ENCODE measurements at regions not wholly inside any gene's neighbourhood (a gene's known extent, or its start where the extent isn't known, plus 50 kb on each side); places are given as distances from the start of the nearest gene placed in this dataset.

- H3K4me1 Mint-ChIP-seq, result no peaks in the 10 kb centered on the region; the same call in 2 of the 3 replicates
- no peaks in the 10 kb centered on the region for H3K27me3 ChIP-seq (ENCODE audit: insufficient read depth)
- ATAC-seq (no peak), DNase-seq (ENCODE audit: low spot score) (no peak)
- no peak overlapping the region for H2AFZ ChIP-seq
- no peak overlapping the region for H3K27ac ChIP-seq (ENCODE audit: low read depth)
- no peak overlapping the region for H3K27ac Mint-ChIP-seq
- peaks cover 93% of the 10 kb centered on the region for H3K9me3 Mint-ChIP-seq
- no peak overlapping the region for H3K4me3 ChIP-seq
- no peak overlapping the region for H3K4me2 ChIP-seq
- no peaks in the 10 kb centered on the region for H3K79me2 ChIP-seq (replicated peaks; ENCODE audit: insufficient read depth)
- H4K20me1 ChIP-seq (replicated peaks; ENCODE audit: insufficient read depth), result no peaks in the 10 kb centered on the region
- H3F3A ChIP-seq (replicated peaks; ENCODE audit: low read depth), result no peaks in the 10 kb centered on the region
- no peaks in the 10 kb centered on the region for H3K27me3 Mint-ChIP-seq (ENCODE audit: insufficient read depth, low read depth, poor library complexity)
- no peaks in the 10 kb centered on the region for H3K36me3 ChIP-seq (ENCODE audit: insufficient read depth)
- no peaks in the 10 kb centered on the region for H3K9me2 ChIP-seq (ENCODE audit: insufficient read depth)
- H3K4me1 ChIP-seq (ENCODE audit: insufficient read depth), result no peaks in the 10 kb centered on the region
- TF ChIP-seq ZNF114 (CRISPR knock-in tag; IDR thresholded peaks at IDR 0.05) (no peak), POLR2AphosphoS5 (IDR thresholded peaks at IDR 0.05; ENCODE audit: low read depth) (no peak), CTCF (conservative IDR thresholded peaks at IDR 0.05; ENCODE audit: low read depth in 2 of 2) (no peak), EZH2phosphoT487 (IDR thresholded peaks at IDR 0.05; ENCODE audit: unreplicated experiment) (no peak), ZNF331 (CRISPR knock-in tag; IDR thresholded peaks at IDR 0.05; ENCODE audit: low read depth) (no peak)
- H3K4me3 Mint-ChIP-seq, result no peak overlapping the region
- H3K36me3 Mint-ChIP-seq (ENCODE audit: low read depth), result peaks cover 29% of the 10 kb centered on the region
Measured at GRCh38 chr10:130723704-130724103, 587.5 kb downstream of the GLRX3 start.

- Histone ChIP-seq H3K27me3 (ENCODE audit: insufficient read depth) (no peaks in the 10 kb centered on the region), H3K36me3 (ENCODE audit: insufficient read depth) (no peaks in the 10 kb centered on the region), H4K20me1 (replicated peaks; ENCODE audit: insufficient read depth) (no peaks in the 10 kb centered on the region), H3K4me3 (no peak overlapping the region), H2AFZ (no peak overlapping the region), H3K4me2 (no peak overlapping the region), H3F3A (replicated peaks; ENCODE audit: low read depth) (no peaks in the 10 kb centered on the region), H3K9me2 (ENCODE audit: insufficient read depth) (no peaks in the 10 kb centered on the region), H3K27ac (ENCODE audit: low read depth) (no peak overlapping the region), H3K79me2 (replicated peaks; ENCODE audit: insufficient read depth) (no peaks in the 10 kb centered on the region), H3K4me1 (ENCODE audit: insufficient read depth) (no peaks in the 10 kb centered on the region)
- ATAC-seq (no peak), DNase-seq (ENCODE audit: low spot score) (no peak)
- Mint-ChIP-seq H3K4me1 (no peaks in the 10 kb centered on the region; the same call in 2 of the 3 replicates), H3K27ac (no peak overlapping the region), H3K36me3 (ENCODE audit: low read depth) (peaks cover 43% of the 10 kb centered on the region), H3K9me3 (peaks cover 97% of the 10 kb centered on the region), H3K4me3 (no peak overlapping the region), H3K27me3 (ENCODE audit: insufficient read depth, low read depth, poor library complexity) (peaks cover 4% of the 10 kb centered on the region)
- TF ChIP-seq STAT1 (IDR thresholded peaks at IDR 0.05; ENCODE audit: unreplicated experiment), result no peak
Measured at GRCh38 chr10:130725474-130725970, 586.0 kb downstream of the TCERG1L start.

GRCh38 chr10:130726996-130727725, 584.4 kb downstream of the TCERG1L start:
- no peaks in the 10 kb centered on the region for H3K79me2 ChIP-seq (replicated peaks; ENCODE audit: insufficient read depth)
- H3K27ac ChIP-seq (ENCODE audit: low read depth), result no peak overlapping the region
- ATAC-seq (no peak), DNase-seq (ENCODE audit: low spot score) (no peak)
- H3K4me3 Mint-ChIP-seq, result no peak overlapping the region
- no peaks in the 10 kb centered on the region for H3K36me3 ChIP-seq (ENCODE audit: insufficient read depth)
- H3K27me3 ChIP-seq (ENCODE audit: insufficient read depth), result no peaks in the 10 kb centered on the region
- no peaks in the 10 kb centered on the region for H3F3A ChIP-seq (replicated peaks; ENCODE audit: low read depth)
- no peak overlapping the region for H3K27ac Mint-ChIP-seq
- H3K27me3 Mint-ChIP-seq (ENCODE audit: insufficient read depth, low read depth, poor library complexity), result peaks cover 4% of the 10 kb centered on the region
- no peak overlapping the region for H3K4me2 ChIP-seq
- no peak overlapping the region for H2AFZ ChIP-seq
- H3K4me1 Mint-ChIP-seq, result no peaks in the 10 kb centered on the region
- peaks cover 97% of the 10 kb centered on the region for H3K9me3 Mint-ChIP-seq
- no peaks in the 10 kb centered on the region for H4K20me1 ChIP-seq (replicated peaks; ENCODE audit: insufficient read depth)
- no peaks in the 10 kb centered on the region for H3K4me1 ChIP-seq (ENCODE audit: insufficient read depth)
- peaks cover 40% of the 10 kb centered on the region for H3K36me3 Mint-ChIP-seq (ENCODE audit: low read depth)
- H3K4me3 ChIP-seq, result no peak overlapping the region
- no peaks in the 10 kb centered on the region for H3K9me2 ChIP-seq (ENCODE audit: insufficient read depth)
- TF ChIP-seq EZH2 (IDR thresholded peaks at IDR 0.05; ENCODE audit: low read depth, unreplicated experiment) (no peak), POLR2AphosphoS5 (IDR thresholded peaks at IDR 0.05; ENCODE audit: low read depth) (no peak), CREB1 (CRISPR knock-in tag; IDR thresholded peaks at IDR 0.05; ENCODE audit: low read depth) (no peak), ETS1 (IDR thresholded peaks at IDR 0.05) (no peak)

Data from GM23338 (cell line).